Skeletal muscle tissue (tissue), 3 donors: ENCODE measurements at regions not wholly inside any gene's neighbourhood (a gene's known extent, or its start where the extent isn't known, plus 50 kb on each side); places are given as distances from the start of the nearest gene placed in this dataset.

Experiments
- H3K27ac ChIP-seq: one replicate; pipeline ENCODE4 v1.7.0; 2013; ENCODE audit warnings: mild to moderate bottlenecking, low read depth, low read length, inconsistent platforms
- H3K27me3 ChIP-seq, 3 donors: one replicate each; pipeline ENCODE4 v1.7.0; 2013; ENCODE audit warnings: low read length in 3 of 3; ENCODE audit not compliant: control insufficient read depth in 3 of 3, insufficient read depth in 3 of 3
- H3K36me3 ChIP-seq, 3 donors: one replicate each; pipeline ENCODE4 v1.7.0; 2013; ENCODE audit warnings: low read length in 3 of 3; ENCODE audit not compliant: control insufficient read depth in 3 of 3, insufficient read depth in 3 of 3
- H3K4me1 ChIP-seq, 3 donors: one replicate each; pipeline ENCODE4 v1.7.0; 2013; ENCODE audit warnings: low read length in 3 of 3, mild to moderate bottlenecking in 3 of 3; ENCODE audit not compliant: control insufficient read depth in 3 of 3, insufficient read depth in 3 of 3
- H3K4me3 ChIP-seq, 3 donors: one replicate each; pipeline ENCODE4 v1.7.0; 2013; ENCODE audit warnings: low read length in 3 of 3
- H3K9ac ChIP-seq, 3 donors: one replicate each; pipeline ENCODE4 v1.7.0; 2013; ENCODE audit warnings: low read length in 3 of 3, mild to moderate bottlenecking in 3 of 3, moderate library complexity in 2 of 3, low read depth in 1 of 3
- H3K9me3 ChIP-seq, 3 donors: one replicate each; pipeline ENCODE4 v1.7.0; 2013; ENCODE audit warnings: low read length in 3 of 3; ENCODE audit not compliant: control insufficient read depth in 3 of 3
- donor health status: Osteomylitis.

GRCh38 chr2:9105601-9106337 is 100.8 kb upstream of the ASAP2 start:
- no peak overlapping the region for H3K4me3 ChIP-seq
- H3K9me3 ChIP-seq = no peaks in the 10 kb centered on the region
- H3K36me3 ChIP-seq = no peaks in the 10 kb centered on the region
- no peaks in the 10 kb centered on the region for H3K27me3 ChIP-seq
- H3K9ac ChIP-seq = no peak overlapping the region
- peaks cover 3 to 20% (median 13%) of the 10 kb centered on the region in 3 donors for H3K4me1 ChIP-seq
- H3K27ac ChIP-seq = no peak overlapping the region

- no peak overlapping the region for H3K4me3 ChIP-seq
- no peak overlapping the region for H3K9ac ChIP-seq
- H3K9me3 ChIP-seq = no peaks in the 10 kb centered on the region
- H3K36me3 ChIP-seq = no peaks in the 10 kb centered on the region
- H3K27ac ChIP-seq = no peak overlapping the region
- H3K4me1 ChIP-seq = peaks cover 3 to 20% (median 13%) of the 10 kb centered on the region in 3 donors
- peaks cover 0 to 2% (median 0%) of the 10 kb centered on the region in 3 donors for H3K27me3 ChIP-seq
These were observed 100.3 kb upstream of the MBOAT2 start for GRCh38 chr2:9103663-9104277.

- Histone ChIP-seq H3K9me3 (no peaks in the 10 kb centered on the region), H3K4me3 (no peak overlapping the region), H3K27ac (no peak overlapping the region), H3K9ac (no peak overlapping the region), H3K27me3 (peaks cover 0 to 2% (median 0%) of the 10 kb centered on the region in 3 donors), H3K36me3 (no peaks in the 10 kb centered on the region), H3K4me1 (peaks cover 3 to 18% (median 9%) of the 10 kb centered on the region in 3 donors)
These were observed 99.6 kb upstream of the MBOAT2 start for GRCh38 chr2:9102861-9103662.

- Histone ChIP-seq H3K9me3 (no peaks in the 10 kb centered on the region), H3K27me3 (peaks cover 0 to 2% (median 0%) of the 10 kb centered on the region in 3 donors), H3K36me3 (no peaks in the 10 kb centered on the region), H3K4me3 (no peak overlapping the region), H3K27ac (no peak overlapping the region), H3K4me1 (peaks cover 0 to 9% (median 5%) of the 10 kb centered on the region in 3 donors), H3K9ac (no peak overlapping the region)
These were observed 98.4 kb upstream of the MBOAT2 start for GRCh38 chr2:9101763-9102425.

- peaks cover 0 to 2% (median 0%) of the 10 kb centered on the region in 3 donors for H3K27me3 ChIP-seq
- no peaks in the 10 kb centered on the region for H3K9me3 ChIP-seq
- no peak overlapping the region for H3K9ac ChIP-seq
- H3K4me1 ChIP-seq = peaks cover 0 to 9% (median 7%) of the 10 kb centered on the region in 3 donors
- no peaks in the 10 kb centered on the region for H3K36me3 ChIP-seq
- H3K27ac ChIP-seq = no peak overlapping the region
- no peak overlapping the region for H3K4me3 ChIP-seq
These were observed 96.8 kb upstream of the MBOAT2 start for GRCh38 chr2:9100080-9100876.

- peaks cover 0 to 2% (median 0%) of the 10 kb centered on the region in 3 donors for H3K27me3 ChIP-seq
- no peak overlapping the region for H3K9ac ChIP-seq
- H3K27ac ChIP-seq = no peak overlapping the region
- H3K4me3 ChIP-seq = no peak overlapping the region
- H3K36me3 ChIP-seq = no peaks in the 10 kb centered on the region
- H3K4me1 ChIP-seq = peaks cover 0 to 12% (median 9%) of the 10 kb centered on the region in 3 donors
- H3K9me3 ChIP-seq = no peaks in the 10 kb centered on the region
These were observed 95.9 kb upstream of the MBOAT2 start for GRCh38 chr2:9099341-9099751.

GRCh38 chr2:9097892-9098291 is 94.4 kb upstream of the MBOAT2 start:
- Histone ChIP-seq H3K36me3 (no peaks in the 10 kb centered on the region), H3K4me3 (no peak overlapping the region), H3K9me3 (no peaks in the 10 kb centered on the region), H3K27me3 (peaks cover 0 to 8% (median 0%) of the 10 kb centered on the region in 3 donors), H3K27ac (no peak overlapping the region), H3K9ac (no peak overlapping the region), H3K4me1 (peaks cover 0 to 10% (median 9%) of the 10 kb centered on the region in 3 donors)

- Histone ChIP-seq H3K9ac (no peak overlapping the region), H3K9me3 (no peaks in the 10 kb centered on the region)
These were observed 93.8 kb upstream of the MBOAT2 start for GRCh38 chr2:9097239-9097638.

GRCh38 chr2:9096761-9097160 is 93.3 kb upstream of the MBOAT2 start:
- H3K4me1 ChIP-seq = peaks cover 0 to 9% (median 8%) of the 10 kb centered on the region in 3 donors
- H3K4me3 ChIP-seq = no peak overlapping the region
- H3K36me3 ChIP-seq = no peaks in the 10 kb centered on the region
- no peak overlapping the region for H3K9ac ChIP-seq
- no peak overlapping the region for H3K27ac ChIP-seq
- H3K9me3 ChIP-seq = no peaks in the 10 kb centered on the region
- peaks cover 0 to 8% (median 0%) of the 10 kb centered on the region in 3 donors for H3K27me3 ChIP-seq

More at GRCh38 chr2:9097239-9097638, 93.8 kb upstream of the MBOAT2 start:
- Histone ChIP-seq H3K36me3 (no peaks in the 10 kb centered on the region), H3K27ac (no peak overlapping the region), H3K27me3 (peaks cover 0 to 8% (median 0%) of the 10 kb centered on the region in 3 donors), H3K4me3 (no peak overlapping the region), H3K4me1 (peaks cover 0 to 9% (median 8%) of the 10 kb centered on the region in 3 donors)
